ENCODE measurements at regions not wholly inside any gene's neighbourhood (a gene's known extent, or its start where the extent isn't known, plus 50 kb on each side); places are given as distances from the start of the nearest gene placed in this dataset.
"Not testable (repeated sequence)": the region's sequence is repeated elsewhere in the genome, so short reads cannot be mapped to it uniquely, and the experiment has no call there.

DNA sequence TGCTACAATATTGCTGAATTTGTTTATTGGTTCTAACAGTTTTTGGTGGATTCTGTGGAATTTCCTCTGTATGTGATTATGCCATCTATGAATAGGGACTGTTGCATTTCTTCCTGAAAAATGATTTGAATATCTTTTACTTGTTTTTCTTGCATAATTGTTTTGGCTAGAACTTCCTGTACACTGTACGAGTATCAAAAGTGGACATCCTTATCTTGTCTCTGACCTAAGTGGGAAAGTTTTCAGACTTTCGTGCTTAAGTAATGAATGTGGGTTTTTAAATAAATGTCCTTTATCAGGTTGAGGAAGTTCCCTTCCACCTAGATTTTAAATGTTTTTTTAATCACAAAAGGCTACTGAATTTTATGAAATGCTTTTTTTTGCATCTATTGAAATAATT lies 203.8 kb upstream of the ATP10A start:
- Mint-ChIP-seq H3K36me3 (no peaks in the 10 kb centered on the region), H3K27me3 (peaks cover 7% of the 10 kb centered on the region), H3K9me3 (no peaks in the 10 kb centered on the region), H3K4me1 (no peaks in the 10 kb centered on the region), H3K27ac (no peak overlapping the region), H3K4me3 (no peak overlapping the region)
- no peak for DNase-seq
- CTCF ChIA-PET, result no interaction called here

GRCh38 chr15:26065723-26066122 lies 202.6 kb upstream of the ATP10A start:
- CTCF ChIA-PET, result no interaction called here
- H3K9me3 Mint-ChIP-seq, result no peaks in the 10 kb centered on the region
- H3K36me3 Mint-ChIP-seq, result no peaks in the 10 kb centered on the region
- H3K27ac Mint-ChIP-seq, result no peak overlapping the region
- DNase-seq, result no peak
- H3K27me3 Mint-ChIP-seq, result peaks cover 7% of the 10 kb centered on the region
- no peaks in the 10 kb centered on the region for H3K4me1 Mint-ChIP-seq
- no peak overlapping the region for H3K4me3 Mint-ChIP-seq

GRCh38 chr15:26061248-26061647 lies 198.1 kb upstream of the ATP10A start:
- no peak for DNase-seq
- peaks cover 4% of the 10 kb centered on the region for H3K27me3 Mint-ChIP-seq
- CTCF ChIA-PET, result no interaction called here

DNA sequence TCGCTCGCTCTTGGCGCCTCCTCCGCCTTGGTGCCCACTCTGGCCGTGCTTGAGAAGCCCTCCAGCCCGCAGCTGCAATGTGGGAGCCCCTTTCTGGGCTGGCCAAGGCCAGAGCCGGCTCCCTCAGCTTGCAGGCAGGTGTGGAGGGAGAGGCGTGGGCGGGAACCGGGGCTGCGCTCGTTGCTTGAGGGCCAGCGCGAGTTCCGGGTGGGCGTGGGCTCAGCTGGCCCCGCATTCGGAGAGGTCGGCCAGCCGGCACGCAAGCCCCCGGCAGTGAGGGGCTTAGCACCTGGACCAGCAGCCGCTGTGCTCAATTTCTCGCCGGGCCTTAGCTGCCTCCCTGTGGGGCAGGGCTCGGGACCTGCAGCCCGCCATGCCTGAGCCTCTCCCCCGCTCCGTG lies 193.6 kb upstream of the ATP10A start:
- CTCF ChIA-PET, H3K9me3 Mint-ChIP-seq, H3K36me3 Mint-ChIP-seq, H3K4me1 Mint-ChIP-seq, H3K27ac Mint-ChIP-seq, H3K27me3 Mint-ChIP-seq, H3K4me3 Mint-ChIP-seq, DNase-seq: not testable (repeated sequence)

More at GRCh38 chr15:26061248-26061647, 198.1 kb upstream of the ATP10A start:
- Mint-ChIP-seq H3K36me3 (no peaks in the 10 kb centered on the region), H3K9me3 (no peaks in the 10 kb centered on the region), H3K4me1 (no peaks in the 10 kb centered on the region), H3K4me3 (no peak overlapping the region), H3K27ac (no peak overlapping the region)

GRCh38 chr15:26051761-26052675 lies 188.9 kb upstream of the ATP10A start:
- Mint-ChIP-seq H3K27me3 (peaks cover 3% of the 10 kb centered on the region), H3K4me1 (no peaks in the 10 kb centered on the region), H3K36me3 (no peaks in the 10 kb centered on the region), H3K4me3 (no peak overlapping the region), H3K9me3 (no peaks in the 10 kb centered on the region), H3K27ac (no peak overlapping the region)
- CTCF ChIA-PET, result interaction anchor here (0.6 kb wide), 1 partner anchor 118 kb away, joined by 3 read pairs; no protein-coding TSS in a partner anchor
- DNase-seq, result no peak

DNA sequence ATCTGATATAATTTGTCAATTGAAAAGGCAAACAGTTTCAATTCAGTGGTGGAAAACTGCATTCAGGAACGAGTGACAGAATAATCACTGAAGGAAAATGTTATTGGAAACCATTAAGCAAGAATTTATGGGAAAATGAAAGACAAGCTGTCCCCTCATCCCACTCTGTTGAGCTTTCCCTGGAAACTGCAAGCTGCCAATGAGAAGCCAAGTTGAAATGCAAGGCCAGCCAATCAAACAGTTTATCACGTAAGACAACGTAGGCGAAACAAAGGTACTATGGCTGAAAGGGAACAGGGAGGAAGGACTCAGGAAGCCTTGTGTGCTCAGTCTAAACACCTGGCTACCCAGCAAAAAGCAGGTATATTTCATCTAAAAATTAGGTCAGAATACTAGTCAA lies 187.9 kb upstream of the ATP10A start:
- peaks cover 3% of the 10 kb centered on the region for H3K27me3 Mint-ChIP-seq
- DNase-seq, result no peak
- H3K36me3 Mint-ChIP-seq, result no peaks in the 10 kb centered on the region
- CTCF ChIA-PET, result no interaction called here
- no peak overlapping the region for H3K4me3 Mint-ChIP-seq
- no peak overlapping the region for H3K27ac Mint-ChIP-seq
- no peaks in the 10 kb centered on the region for H3K4me1 Mint-ChIP-seq
- H3K9me3 Mint-ChIP-seq, result no peaks in the 10 kb centered on the region

- Mint-ChIP-seq H3K4me3 (no peak overlapping the region), H3K36me3 (no peaks in the 10 kb centered on the region), H3K27ac (no peak overlapping the region), H3K4me1 (no peaks in the 10 kb centered on the region), H3K9me3 (no peaks in the 10 kb centered on the region), H3K27me3 (peaks cover 3% of the 10 kb centered on the region)
- CTCF ChIA-PET, result no interaction called here
- DNase-seq, result no peak
These were observed 187.0 kb upstream of the ATP10A start for GRCh38 chr15:26049900-26050657.

- CTCF ChIA-PET, result no interaction called here
- no peak for DNase-seq
- peaks cover 1% of the 10 kb centered on the region for H3K27me3 Mint-ChIP-seq
- no peaks in the 10 kb centered on the region for H3K9me3 Mint-ChIP-seq
- no peak overlapping the region for H3K4me3 Mint-ChIP-seq
- H3K4me1 Mint-ChIP-seq, result no peaks in the 10 kb centered on the region
- no peak overlapping the region for H3K27ac Mint-ChIP-seq
- no peaks in the 10 kb centered on the region for H3K36me3 Mint-ChIP-seq
These were observed 185.5 kb upstream of the ATP10A start for GRCh38 chr15:26048669-26049068.

- Mint-ChIP-seq H3K4me3 (no peak overlapping the region), H3K4me1 (no peaks in the 10 kb centered on the region), H3K36me3 (no peaks in the 10 kb centered on the region), H3K27me3 (peaks cover 4% of the 10 kb centered on the region), H3K9me3 (no peaks in the 10 kb centered on the region), H3K27ac (no peak overlapping the region)
- CTCF ChIA-PET, result interaction anchor here (0.6 kb wide), 1 partner anchor 80 kb away, joined by 4 read pairs; no protein-coding TSS in a partner anchor
- DNase-seq, result no peak
These were observed 182.4 kb upstream of the ATP10A start for GRCh38 chr15:26045516-26045915.

DNA sequence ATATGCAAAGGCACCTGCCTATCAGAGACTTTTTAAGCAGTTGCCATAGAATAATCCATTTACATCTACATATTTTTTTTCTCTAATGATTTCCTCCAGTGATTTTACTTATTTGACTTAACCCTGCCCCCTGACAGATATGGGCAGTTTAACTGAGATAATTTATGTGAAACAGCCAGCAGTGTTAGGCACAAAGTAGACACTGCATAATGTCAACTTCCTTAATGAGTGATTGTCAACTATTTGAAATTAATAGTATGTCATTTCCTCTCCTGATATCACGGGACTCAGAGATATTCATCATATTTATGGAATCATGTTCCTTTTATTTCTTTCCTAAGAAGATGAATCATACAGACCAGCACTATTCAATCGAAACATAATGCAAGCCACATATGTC lies 179.9 kb upstream of the ATP10A start:
- Mint-ChIP-seq H3K36me3 (no peaks in the 10 kb centered on the region), H3K4me3 (no peak overlapping the region), H3K27ac (no peak overlapping the region), H3K4me1 (no peaks in the 10 kb centered on the region), H3K9me3 (no peaks in the 10 kb centered on the region), H3K27me3 (peaks cover 18% of the 10 kb centered on the region)
- CTCF ChIA-PET, result no interaction called here
- no peak for DNase-seq

- no peaks in the 10 kb centered on the region for H3K36me3 Mint-ChIP-seq
- H3K4me1 Mint-ChIP-seq, result no peaks in the 10 kb centered on the region
- H3K27ac Mint-ChIP-seq, result no peak overlapping the region
- DNase-seq, result no peak
- CTCF ChIA-PET, result no interaction called here
- H3K9me3 Mint-ChIP-seq, result no peaks in the 10 kb centered on the region
- H3K27me3 Mint-ChIP-seq, result peaks cover 22% of the 10 kb centered on the region
- no peak overlapping the region for H3K4me3 Mint-ChIP-seq
These were observed 175.6 kb upstream of the ATP10A start for GRCh38 chr15:26038693-26039092.

GRCh38 chr15:26037369-26037768 lies 174.2 kb upstream of the ATP10A start:
- H3K4me1 Mint-ChIP-seq, result no peaks in the 10 kb centered on the region
- no peak for DNase-seq
- H3K36me3 Mint-ChIP-seq, result no peaks in the 10 kb centered on the region
- no peaks in the 10 kb centered on the region for H3K9me3 Mint-ChIP-seq
- no peak overlapping the region for H3K4me3 Mint-ChIP-seq
- peaks cover 20% of the 10 kb centered on the region for H3K27me3 Mint-ChIP-seq
- CTCF ChIA-PET, result no interaction called here
- no peak overlapping the region for H3K27ac Mint-ChIP-seq

GRCh38 chr15:26033493-26033892 lies 170.4 kb upstream of the ATP10A start:
- CTCF ChIA-PET, result no interaction called here
- H3K27me3 Mint-ChIP-seq, result peaks cover 7% of the 10 kb centered on the region
- H3K36me3 Mint-ChIP-seq, result no peaks in the 10 kb centered on the region
- no peaks in the 10 kb centered on the region for H3K4me1 Mint-ChIP-seq
- H3K27ac Mint-ChIP-seq, result no peak overlapping the region
- H3K4me3 Mint-ChIP-seq, result no peak overlapping the region
- no peak for DNase-seq
- H3K9me3 Mint-ChIP-seq, result no peaks in the 10 kb centered on the region

GRCh38 chr15:26032162-26032846 lies 169.2 kb upstream of the ATP10A start:
- CTCF ChIA-PET, result no interaction called here
- H3K9me3 Mint-ChIP-seq, result no peaks in the 10 kb centered on the region
- H3K36me3 Mint-ChIP-seq, result no peaks in the 10 kb centered on the region
- H3K27me3 Mint-ChIP-seq, result peaks cover 4% of the 10 kb centered on the region
- H3K4me3 Mint-ChIP-seq, result no peak overlapping the region
- no peak for DNase-seq
- H3K27ac Mint-ChIP-seq, result no peak overlapping the region
- H3K4me1 Mint-ChIP-seq, result no peaks in the 10 kb centered on the region
